ENCODE measurements at regions not wholly inside any gene's neighbourhood (a gene's known extent, or its start where the extent isn't known, plus 50 kb on each side); places are given as distances from the start of the nearest gene placed in this dataset.

GRCh38 chr3:30400926-30401325, 205.5 kb upstream of the TGFBR2 start:
- ChIA-PET CTCF (no interaction called here), POLR2A (no interaction called here)
- Histone ChIP-seq H3K27me3 (ENCODE audit: control insufficient read depth, insufficient read depth, low read length) (no peaks in the 10 kb centered on the region; the same call in 1 of the 2 replicates), H3K4me3 (ENCODE audit: low read depth, low read length) (no peak overlapping the region), H3K36me3 (ENCODE audit: control insufficient read depth, insufficient read depth, low read length) (no peaks in the 10 kb centered on the region)
- TF ChIP-seq CTCF (IDR thresholded peaks at IDR 0.05; ENCODE audit: insufficient read depth, low read depth, low read length), result no peak
- DNase-seq (ENCODE audit: low read depth), result no peak

DNA sequence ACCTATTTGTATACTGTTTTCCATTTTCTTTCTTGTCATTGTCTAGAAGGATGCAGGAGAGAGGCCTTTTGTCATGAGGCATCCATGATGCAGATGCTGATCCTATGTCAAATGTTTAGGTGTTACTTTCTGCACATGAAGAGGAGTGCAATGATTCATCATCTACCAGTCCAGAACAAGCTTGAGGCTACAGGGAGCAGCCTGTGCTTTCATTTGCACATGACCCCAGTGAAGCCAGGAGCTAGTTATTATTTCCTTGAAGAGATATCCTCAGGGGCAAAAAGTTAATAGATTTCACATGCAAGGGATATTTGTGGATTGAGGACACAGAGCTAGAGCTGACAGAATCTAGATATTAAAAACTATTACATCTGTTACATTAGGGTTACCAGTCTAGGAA, 204.4 kb upstream of the TGFBR2 start:
- Histone ChIP-seq H3K27me3 (ENCODE audit: control insufficient read depth, insufficient read depth, low read length) (no peaks in the 10 kb centered on the region), H3K36me3 (ENCODE audit: control insufficient read depth, insufficient read depth, low read length) (no peaks in the 10 kb centered on the region), H3K4me3 (ENCODE audit: low read depth, low read length) (no peak overlapping the region)
- ChIA-PET POLR2A (no interaction called here), CTCF (no interaction called here)
- DNase-seq (ENCODE audit: low read depth), result peak; percentile 26
- TF ChIP-seq CTCF (IDR thresholded peaks at IDR 0.05; ENCODE audit: insufficient read depth, low read depth, low read length), result no peak

- Histone ChIP-seq H3K27me3 (ENCODE audit: control insufficient read depth, insufficient read depth, low read length) (no peaks in the 10 kb centered on the region), H3K36me3 (ENCODE audit: control insufficient read depth, insufficient read depth, low read length) (no peaks in the 10 kb centered on the region), H3K4me3 (ENCODE audit: low read depth, low read length) (no peak overlapping the region)
- no peak for DNase-seq (ENCODE audit: low read depth)
- ChIA-PET CTCF (no interaction called here), POLR2A (no interaction called here)
- TF ChIP-seq CTCF (IDR thresholded peaks at IDR 0.05; ENCODE audit: insufficient read depth, low read depth, low read length), result no peak
These were observed 198.8 kb upstream of the TGFBR2 start for GRCh38 chr3:30407651-30408050.

DNA sequence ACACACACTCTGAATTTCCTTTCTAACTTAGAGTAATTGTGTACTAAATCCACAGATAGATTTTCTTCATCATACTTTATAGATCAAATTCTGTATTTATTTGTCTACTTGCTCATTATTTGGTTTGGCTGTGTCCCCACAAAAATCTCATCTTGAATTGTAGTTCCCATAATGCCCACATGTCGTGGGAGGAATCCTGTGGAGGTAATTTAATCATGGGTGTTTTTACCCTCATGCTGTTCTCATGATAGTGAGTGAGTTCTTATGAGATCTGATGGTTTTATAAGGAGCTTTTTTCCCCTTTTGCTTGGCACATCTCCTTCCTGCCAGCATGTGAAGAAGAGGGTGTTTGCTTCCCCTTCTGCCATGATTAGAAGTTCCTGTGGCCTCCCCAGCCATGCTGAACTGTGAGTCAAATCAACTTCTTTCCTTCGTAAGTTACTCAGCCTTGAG, 198.3 kb upstream of the TGFBR2 start:
- ChIA-PET CTCF (no interaction called here), POLR2A (no interaction called here)
- no peak for DNase-seq (ENCODE audit: low read depth)
- TF ChIP-seq CTCF (IDR thresholded peaks at IDR 0.05; ENCODE audit: insufficient read depth, low read depth, low read length), result no peak
- Histone ChIP-seq H3K4me3 (ENCODE audit: low read depth, low read length) (no peak overlapping the region), H3K27me3 (ENCODE audit: control insufficient read depth, insufficient read depth, low read length) (no peaks in the 10 kb centered on the region), H3K36me3 (ENCODE audit: control insufficient read depth, insufficient read depth, low read length) (no peaks in the 10 kb centered on the region)

DNA sequence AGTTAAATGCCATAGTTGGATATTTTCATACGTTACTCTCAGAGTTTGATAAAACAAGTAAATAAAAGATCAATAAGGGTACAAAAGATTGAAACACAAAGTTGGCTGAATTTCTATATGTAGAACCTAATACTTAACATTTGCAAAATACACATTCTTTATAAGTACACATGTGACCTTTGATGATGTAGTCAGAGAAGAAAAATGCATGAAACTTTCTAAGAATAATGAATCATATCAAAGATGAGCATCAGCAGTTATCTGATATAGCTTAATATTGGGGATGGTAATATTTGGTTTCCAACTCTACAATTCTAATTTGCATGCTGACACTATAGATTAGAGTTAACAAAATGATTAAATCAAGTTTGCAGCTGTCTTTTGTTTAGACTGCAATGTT, 188.0 kb upstream of the TGFBR2 start:
- no peaks in the 10 kb centered on the region for H3K36me3 ChIP-seq (ENCODE audit: control insufficient read depth, insufficient read depth, low read length)
- DNase-seq (ENCODE audit: low read depth), result no peak
- POLR2A ChIA-PET, result no interaction called here
- H3K27me3 ChIP-seq (ENCODE audit: control insufficient read depth, insufficient read depth, low read length), result no peaks in the 10 kb centered on the region
- TF ChIP-seq CTCF (IDR thresholded peaks at IDR 0.05; ENCODE audit: insufficient read depth, low read depth, low read length), result no peak
- CTCF ChIA-PET, result no interaction called here
- no peak overlapping the region for H3K4me3 ChIP-seq (ENCODE audit: low read depth, low read length)
